ENCODE measurements at regions not wholly inside any gene's neighbourhood (a gene's known extent, or its start where the extent isn't known, plus 50 kb on each side); places are given as distances from the start of the nearest gene placed in this dataset.

- H3K9me3 Mint-ChIP-seq: no peaks in the 10 kb centered on the region
- H3K27ac Mint-ChIP-seq: no peak overlapping the region
- H3K36me3 Mint-ChIP-seq (ENCODE audit: low read depth): no peaks in the 10 kb centered on the region
- H3K4me3 Mint-ChIP-seq: no peak overlapping the region
- no peaks in the 10 kb centered on the region for H3K4me1 Mint-ChIP-seq (ENCODE audit: low read depth)
- DNase-seq (ENCODE audit: low spot score): no peak
- no peaks in the 10 kb centered on the region for H3K27me3 Mint-ChIP-seq (ENCODE audit: low read depth)
Observed at GRCh38 chr2:66281980-66282379, 152.9 kb upstream of the MEIS1 start.

GRCh38 chr2:66279024-66279423, 155.9 kb upstream of the MEIS1 start:
- DNase-seq (ENCODE audit: low spot score): no peak
- H3K27me3 Mint-ChIP-seq (ENCODE audit: low read depth): no peaks in the 10 kb centered on the region
- H3K4me1 Mint-ChIP-seq (ENCODE audit: low read depth): no peaks in the 10 kb centered on the region
- no peaks in the 10 kb centered on the region for H3K36me3 Mint-ChIP-seq (ENCODE audit: low read depth)
- H3K9me3 Mint-ChIP-seq: no peaks in the 10 kb centered on the region
- H3K4me3 Mint-ChIP-seq: no peak overlapping the region
- no peak overlapping the region for H3K27ac Mint-ChIP-seq

GRCh38 chr2:66275984-66276383, 158.9 kb upstream of the MEIS1 start:
- H3K9me3 Mint-ChIP-seq: no peaks in the 10 kb centered on the region
- no peaks in the 10 kb centered on the region for H3K4me1 Mint-ChIP-seq (ENCODE audit: low read depth)
- no peak overlapping the region for H3K4me3 Mint-ChIP-seq
- no peaks in the 10 kb centered on the region for H3K27me3 Mint-ChIP-seq (ENCODE audit: low read depth)
- DNase-seq (ENCODE audit: low spot score): no peak
- no peak overlapping the region for H3K27ac Mint-ChIP-seq
- no peaks in the 10 kb centered on the region for H3K36me3 Mint-ChIP-seq (ENCODE audit: low read depth)

- H3K9me3 Mint-ChIP-seq: no peaks in the 10 kb centered on the region
- no peaks in the 10 kb centered on the region for H3K27me3 Mint-ChIP-seq (ENCODE audit: low read depth)
- H3K27ac Mint-ChIP-seq: no peak overlapping the region
Observed at GRCh38 chr2:66273933-66274490, 160.9 kb upstream of the MEIS1 start.

GRCh38 chr2:66272751-66273150, 162.2 kb upstream of the MEIS1 start:
- H3K9me3 Mint-ChIP-seq: no peaks in the 10 kb centered on the region
- no peaks in the 10 kb centered on the region for H3K4me1 Mint-ChIP-seq (ENCODE audit: low read depth)
- no peaks in the 10 kb centered on the region for H3K36me3 Mint-ChIP-seq (ENCODE audit: low read depth)
- no peak overlapping the region for H3K27ac Mint-ChIP-seq
- H3K4me3 Mint-ChIP-seq: no peak overlapping the region
- no peaks in the 10 kb centered on the region for H3K27me3 Mint-ChIP-seq (ENCODE audit: low read depth)
- no peak for DNase-seq (ENCODE audit: low spot score)

More at GRCh38 chr2:66273933-66274490, 160.9 kb upstream of the MEIS1 start:
- H3K4me1 Mint-ChIP-seq (ENCODE audit: low read depth): no peaks in the 10 kb centered on the region
- no peaks in the 10 kb centered on the region for H3K36me3 Mint-ChIP-seq (ENCODE audit: low read depth)
- no peak overlapping the region for H3K4me3 Mint-ChIP-seq
- DNase-seq (ENCODE audit: low spot score): no peak

DNA sequence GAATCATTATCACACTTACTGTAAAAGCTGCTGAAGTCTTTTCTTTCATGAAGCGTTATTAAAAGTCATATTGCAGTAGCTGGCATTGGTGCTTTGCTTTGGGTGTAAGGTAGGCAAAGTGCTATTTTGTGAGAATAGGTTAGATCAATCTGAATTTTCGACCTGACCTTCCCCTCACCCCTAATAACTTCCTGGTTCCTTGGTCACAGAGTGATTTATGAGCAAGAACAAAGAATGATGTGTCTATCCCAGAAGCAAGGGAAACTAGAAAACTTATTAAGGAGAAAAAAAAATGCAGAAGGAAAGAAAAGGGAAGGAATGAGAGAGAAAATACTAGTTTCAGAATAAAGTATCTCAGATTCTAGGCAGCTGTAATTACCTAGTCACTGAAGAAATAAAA, 163.1 kb upstream of the MEIS1 start:
- Mint-ChIP-seq H3K9me3 (no peaks in the 10 kb centered on the region), H3K27ac (no peak overlapping the region), H3K4me3 (no peak overlapping the region), H3K4me1 (ENCODE audit: low read depth) (no peaks in the 10 kb centered on the region), H3K27me3 (ENCODE audit: low read depth) (no peaks in the 10 kb centered on the region), H3K36me3 (ENCODE audit: low read depth) (no peaks in the 10 kb centered on the region)
- no peak for DNase-seq (ENCODE audit: low spot score)

- no peaks in the 10 kb centered on the region for H3K9me3 Mint-ChIP-seq
- no peaks in the 10 kb centered on the region for H3K27me3 Mint-ChIP-seq (ENCODE audit: low read depth)
- H3K36me3 Mint-ChIP-seq (ENCODE audit: low read depth): no peaks in the 10 kb centered on the region
- H3K4me1 Mint-ChIP-seq (ENCODE audit: low read depth): no peaks in the 10 kb centered on the region
- no peak for DNase-seq (ENCODE audit: low spot score)
- H3K27ac Mint-ChIP-seq: no peak overlapping the region
- no peak overlapping the region for H3K4me3 Mint-ChIP-seq
Observed at GRCh38 chr2:66270247-66270646, 164.7 kb upstream of the MEIS1 start.

- no peak overlapping the region for H3K27ac Mint-ChIP-seq
- H3K9me3 Mint-ChIP-seq: no peaks in the 10 kb centered on the region
Observed at GRCh38 chr2:66269166-66269565, 165.8 kb upstream of the MEIS1 start.

DNA sequence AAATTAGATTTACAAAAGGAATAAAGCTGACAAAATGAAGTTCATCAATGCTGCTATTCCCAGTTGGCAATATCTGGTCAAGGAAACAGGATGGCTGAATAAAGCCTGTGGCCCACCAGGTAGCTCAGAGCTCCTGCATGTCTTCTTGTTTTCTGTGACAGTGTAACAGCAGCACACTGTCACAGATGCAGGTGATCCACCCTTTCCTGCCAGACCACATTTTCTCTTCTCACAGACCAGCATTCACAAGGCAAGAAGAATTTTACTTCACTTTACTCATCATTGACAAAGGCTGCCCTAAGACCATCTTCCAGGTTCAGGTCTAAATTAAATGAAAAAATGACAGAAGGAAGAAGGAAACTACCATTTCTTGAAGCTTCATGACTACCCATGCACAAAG, 166.2 kb upstream of the MEIS1 start:
- Mint-ChIP-seq H3K27ac (no peak overlapping the region), H3K9me3 (no peaks in the 10 kb centered on the region), H3K27me3 (ENCODE audit: low read depth) (no peaks in the 10 kb centered on the region), H3K36me3 (ENCODE audit: low read depth) (no peaks in the 10 kb centered on the region), H3K4me3 (no peak overlapping the region), H3K4me1 (ENCODE audit: low read depth) (no peaks in the 10 kb centered on the region)
- DNase-seq (ENCODE audit: low spot score): no peak

More at GRCh38 chr2:66269166-66269565, 165.8 kb upstream of the MEIS1 start:
- no peaks in the 10 kb centered on the region for H3K4me1 Mint-ChIP-seq (ENCODE audit: low read depth)
- no peaks in the 10 kb centered on the region for H3K27me3 Mint-ChIP-seq (ENCODE audit: low read depth)
- H3K4me3 Mint-ChIP-seq: no peak overlapping the region
- no peaks in the 10 kb centered on the region for H3K36me3 Mint-ChIP-seq (ENCODE audit: low read depth)
- no peak for DNase-seq (ENCODE audit: low spot score)

- Mint-ChIP-seq H3K27ac (no peak overlapping the region), H3K36me3 (ENCODE audit: low read depth) (no peaks in the 10 kb centered on the region), H3K27me3 (ENCODE audit: low read depth) (no peaks in the 10 kb centered on the region), H3K9me3 (no peaks in the 10 kb centered on the region), H3K4me1 (ENCODE audit: low read depth) (no peaks in the 10 kb centered on the region), H3K4me3 (no peak overlapping the region)
- DNase-seq (ENCODE audit: low spot score): no peak
Observed at GRCh38 chr2:66264354-66264753, 170.6 kb upstream of the MEIS1 start.

DNA sequence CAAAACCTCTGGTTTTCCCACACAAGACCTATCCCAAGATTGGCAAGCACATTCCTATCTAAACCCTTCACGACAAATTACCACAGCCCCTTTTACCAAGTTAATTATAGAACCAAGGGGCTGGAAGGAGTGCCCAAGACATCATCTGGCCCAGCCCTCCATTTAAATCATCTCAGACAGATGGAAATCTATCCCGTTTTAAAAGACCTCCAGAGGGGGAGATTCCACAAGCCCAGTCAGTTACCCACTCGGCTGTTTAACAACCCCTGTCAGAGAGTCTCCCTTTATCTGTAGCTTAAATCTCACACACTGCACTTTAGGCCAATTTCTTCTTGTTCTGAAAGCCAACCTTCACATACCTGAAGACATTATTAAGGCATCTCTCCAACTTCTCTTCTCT, 179.1 kb upstream of the MEIS1 start:
- no peak for DNase-seq (ENCODE audit: low spot score)
- Mint-ChIP-seq H3K27me3 (ENCODE audit: low read depth) (no peaks in the 10 kb centered on the region), H3K27ac (no peak overlapping the region), H3K36me3 (ENCODE audit: low read depth) (no peaks in the 10 kb centered on the region), H3K4me3 (no peak overlapping the region), H3K4me1 (ENCODE audit: low read depth) (no peaks in the 10 kb centered on the region), H3K9me3 (no peaks in the 10 kb centered on the region)

GRCh38 chr2:66255136-66255535, 179.8 kb upstream of the MEIS1 start:
- no peaks in the 10 kb centered on the region for H3K27me3 Mint-ChIP-seq (ENCODE audit: low read depth)
- H3K36me3 Mint-ChIP-seq (ENCODE audit: low read depth): no peaks in the 10 kb centered on the region
- no peak overlapping the region for H3K27ac Mint-ChIP-seq
- no peaks in the 10 kb centered on the region for H3K4me1 Mint-ChIP-seq (ENCODE audit: low read depth)
- H3K9me3 Mint-ChIP-seq: no peaks in the 10 kb centered on the region
- DNase-seq (ENCODE audit: low spot score): no peak
- no peak overlapping the region for H3K4me3 Mint-ChIP-seq

- no peak for DNase-seq (ENCODE audit: low spot score)
- Mint-ChIP-seq H3K4me3 (no peak overlapping the region), H3K27me3 (ENCODE audit: low read depth) (no peaks in the 10 kb centered on the region), H3K36me3 (ENCODE audit: low read depth) (no peaks in the 10 kb centered on the region), H3K9me3 (no peaks in the 10 kb centered on the region), H3K4me1 (ENCODE audit: low read depth) (no peaks in the 10 kb centered on the region), H3K27ac (no peak overlapping the region)
Observed at GRCh38 chr2:66253066-66253465, 181.9 kb upstream of the MEIS1 start.

DNA sequence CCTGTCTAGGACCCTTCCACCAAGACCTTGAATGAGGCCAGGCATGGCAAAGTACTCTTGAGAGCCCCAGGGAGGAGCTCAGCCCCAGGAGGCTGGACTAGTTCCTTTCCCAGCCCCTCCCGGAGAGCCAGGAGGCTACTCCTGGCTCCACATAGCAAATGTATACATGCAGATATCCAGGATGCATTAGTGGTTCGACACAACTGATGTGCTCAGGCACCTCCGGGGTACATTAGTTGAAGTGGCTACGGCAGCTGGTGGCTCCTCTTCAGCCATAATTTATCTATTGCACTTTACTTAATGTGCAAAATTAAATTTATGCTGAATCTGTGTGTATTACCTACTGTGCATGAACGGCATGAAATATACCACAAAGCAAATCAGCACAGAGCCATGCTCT, 182.8 kb upstream of the MEIS1 start:
- Mint-ChIP-seq H3K9me3 (peaks cover under 1% of the 10 kb centered on the region), H3K36me3 (ENCODE audit: low read depth) (no peaks in the 10 kb centered on the region), H3K4me3 (no peak overlapping the region), H3K27me3 (ENCODE audit: low read depth) (no peaks in the 10 kb centered on the region), H3K27ac (no peak overlapping the region), H3K4me1 (ENCODE audit: low read depth) (no peaks in the 10 kb centered on the region)
- DNase-seq (ENCODE audit: low spot score): no peak

- Mint-ChIP-seq H3K9me3 (peaks cover 4% of the 10 kb centered on the region), H3K4me3 (no peak overlapping the region), H3K27ac (no peak overlapping the region), H3K4me1 (ENCODE audit: low read depth) (no peaks in the 10 kb centered on the region), H3K27me3 (ENCODE audit: low read depth) (no peaks in the 10 kb centered on the region), H3K36me3 (ENCODE audit: low read depth) (no peaks in the 10 kb centered on the region)
- DNase-seq (ENCODE audit: low spot score): no peak
Observed at GRCh38 chr2:66251573-66251972, 183.4 kb upstream of the MEIS1 start.

Measured in T-helper 2 cell treated with Interferon-gamma antibody and Interleukin-4, amounts not matched to agents 5 μg/mL and 100 μg/mL, for 36 hours (primary cell).